ENCODE measurements at regions not wholly inside any gene's neighbourhood (a gene's known extent, or its start where the extent isn't known, plus 50 kb on each side); places are given as distances from the start of the nearest gene placed in this dataset.
A peak's percentile ranks its signal among the peaks of the same experiment; 100 is the strongest.

- 61% methylated on average over 4 of the region's 4 CpGs for WGBS
- no peaks in the 10 kb centered on the region for H3K9me3 ChIP-seq (ENCODE audit: control insufficient read depth, low read length)
- no peak overlapping the region for H3K27ac ChIP-seq (ENCODE audit: low read length, poor library complexity, severe bottlenecking)
- no peak overlapping the region for H3K23ac ChIP-seq (ENCODE audit: low read length in 2 of 2)
- no peak overlapping the region for H3K14ac ChIP-seq (ENCODE audit: low read length in 2 of 2)
- no peak overlapping the region for H2BK120ac ChIP-seq (ENCODE audit: low read depth, low read length)
- H2BK15ac ChIP-seq (ENCODE audit: low read depth, poor library complexity, severe bottlenecking), result no peak overlapping the region
- no peak overlapping the region for H2BK5ac ChIP-seq (ENCODE audit: low read depth, low read length, poor library complexity, severe bottlenecking)
- H3K27me3 ChIP-seq (ENCODE audit: control insufficient read depth in 1 of 2, insufficient read depth in 1 of 2, low read length in 2 of 2), result no peaks in the 10 kb centered on the region
- no peak overlapping the region for H3K4me2 ChIP-seq (ENCODE audit: low read length, poor library complexity, severe bottlenecking)
- H2AK5ac ChIP-seq (ENCODE audit: low read length, severe bottlenecking), result no peak overlapping the region
- no peaks in the 10 kb centered on the region for H3K4me1 ChIP-seq (ENCODE audit: control insufficient read depth, insufficient read depth, low read depth, low read length)
- H2AFZ ChIP-seq (ENCODE audit: low read depth, low read length), result peak overlapping the region; percentile 18
- H2BK12ac ChIP-seq (ENCODE audit: low read length in 2 of 2), result peak overlapping the region; percentile 54 to 71
- peak overlapping the region; percentile 80 for H4K8ac ChIP-seq (ENCODE audit: low read length)
- H3K36me3 ChIP-seq (ENCODE audit: control insufficient read depth in 1 of 2, insufficient read depth in 2 of 2, low read depth in 1 of 2, low read length in 2 of 2), result no peaks in the 10 kb centered on the region
- H3K4me3 ChIP-seq (ENCODE audit: insufficient read depth in 1 of 2, low read depth in 1 of 2, low read length in 2 of 2), result no peak overlapping the region
- H4K91ac ChIP-seq (ENCODE audit: low read length), result peak overlapping the region; percentile 50
- DNase-seq, result no peak
- H3K4ac ChIP-seq (ENCODE audit: low read depth in 1 of 2, low read length in 2 of 2), result peak overlapping the region in 1 of 2 experiments; percentile 12
- H3K18ac ChIP-seq (ENCODE audit: low read depth in 1 of 2, low read length in 2 of 2), result peak overlapping the region in 1 of 2 experiments; percentile 12
- H3K9ac ChIP-seq (ENCODE audit: low read length), result no peak overlapping the region
- no peaks in the 10 kb centered on the region for H3K79me1 ChIP-seq (replicated peaks; ENCODE audit: low read length, poor library complexity, severe bottlenecking)
Measured at GRCh38 chr3:152706991-152707713, 127.8 kb upstream of the P2RY1 start.

GRCh38 chr3:152709659-152710058, 125.3 kb upstream of the P2RY1 start:
- Histone ChIP-seq H3K4me3 (ENCODE audit: insufficient read depth in 1 of 2, low read depth in 1 of 2, low read length in 2 of 2) (no peak overlapping the region), H2BK12ac (ENCODE audit: low read length in 2 of 2) (no peak overlapping the region), H3K4me2 (ENCODE audit: low read length, poor library complexity, severe bottlenecking) (no peak overlapping the region), H4K91ac (ENCODE audit: low read length) (no peak overlapping the region), H3K36me3 (ENCODE audit: control insufficient read depth in 1 of 2, insufficient read depth in 2 of 2, low read depth in 1 of 2, low read length in 2 of 2) (no peaks in the 10 kb centered on the region), H3K14ac (ENCODE audit: low read length in 2 of 2) (no peak overlapping the region), H3K4ac (ENCODE audit: low read depth in 1 of 2, low read length in 2 of 2) (no peak overlapping the region), H2AK5ac (ENCODE audit: low read length, severe bottlenecking) (no peak overlapping the region), H3K18ac (ENCODE audit: low read depth in 1 of 2, low read length in 2 of 2) (no peak overlapping the region), H3K27ac (ENCODE audit: low read length, poor library complexity, severe bottlenecking) (no peak overlapping the region), H3K9me3 (ENCODE audit: control insufficient read depth, low read length) (no peaks in the 10 kb centered on the region), H2AFZ (ENCODE audit: low read depth, low read length) (no peak overlapping the region), H3K79me1 (replicated peaks; ENCODE audit: low read length, poor library complexity, severe bottlenecking) (no peaks in the 10 kb centered on the region), H3K27me3 (ENCODE audit: control insufficient read depth in 1 of 2, insufficient read depth in 1 of 2, low read length in 2 of 2) (no peaks in the 10 kb centered on the region), H2BK5ac (ENCODE audit: low read depth, low read length, poor library complexity, severe bottlenecking) (no peak overlapping the region), H2BK15ac (ENCODE audit: low read depth, poor library complexity, severe bottlenecking) (no peak overlapping the region), H3K4me1 (ENCODE audit: control insufficient read depth, insufficient read depth, low read depth, low read length) (no peaks in the 10 kb centered on the region), H2BK120ac (ENCODE audit: low read depth, low read length) (no peak overlapping the region), H3K23ac (ENCODE audit: low read length in 2 of 2) (no peak overlapping the region), H3K9ac (ENCODE audit: low read length) (no peak overlapping the region), H4K8ac (ENCODE audit: low read length) (no peak overlapping the region)
- DNase-seq, result no peak
- 89% methylated on average over 2 of the region's 3 CpGs for WGBS

- Histone ChIP-seq H3K4me3 (ENCODE audit: insufficient read depth in 1 of 2, low read depth in 1 of 2, low read length in 2 of 2) (no peak overlapping the region), H3K14ac (ENCODE audit: low read length in 2 of 2) (no peak overlapping the region), H3K23ac (ENCODE audit: low read length in 2 of 2) (no peak overlapping the region), H3K36me3 (ENCODE audit: control insufficient read depth in 1 of 2, insufficient read depth in 2 of 2, low read depth in 1 of 2, low read length in 2 of 2) (no peaks in the 10 kb centered on the region), H3K4ac (ENCODE audit: low read depth in 1 of 2, low read length in 2 of 2) (no peak overlapping the region), H4K8ac (ENCODE audit: low read length) (no peak overlapping the region), H2AK5ac (ENCODE audit: low read length, severe bottlenecking) (no peak overlapping the region), H3K9me3 (ENCODE audit: control insufficient read depth, low read length) (no peaks in the 10 kb centered on the region), H2BK5ac (ENCODE audit: low read depth, low read length, poor library complexity, severe bottlenecking) (no peak overlapping the region), H2BK12ac (ENCODE audit: low read length in 2 of 2) (no peak overlapping the region), H3K79me1 (replicated peaks; ENCODE audit: low read length, poor library complexity, severe bottlenecking) (no peaks in the 10 kb centered on the region), H3K18ac (ENCODE audit: low read depth in 1 of 2, low read length in 2 of 2) (no peak overlapping the region), H2BK15ac (ENCODE audit: low read depth, poor library complexity, severe bottlenecking) (no peak overlapping the region), H3K27ac (ENCODE audit: low read length, poor library complexity, severe bottlenecking) (no peak overlapping the region), H3K4me2 (ENCODE audit: low read length, poor library complexity, severe bottlenecking) (no peak overlapping the region), H2BK120ac (ENCODE audit: low read depth, low read length) (no peak overlapping the region), H4K91ac (ENCODE audit: low read length) (no peak overlapping the region), H2AFZ (ENCODE audit: low read depth, low read length) (no peak overlapping the region), H3K9ac (ENCODE audit: low read length) (no peak overlapping the region), H3K27me3 (ENCODE audit: control insufficient read depth in 1 of 2, insufficient read depth in 1 of 2, low read length in 2 of 2) (no peaks in the 10 kb centered on the region), H3K4me1 (ENCODE audit: control insufficient read depth, insufficient read depth, low read depth, low read length) (no peaks in the 10 kb centered on the region)
- no peak for DNase-seq
- WGBS, result no CpG with 5 or more reads among the region's 3 CpGs
Measured at GRCh38 chr3:152710549-152710948, 124.4 kb upstream of the P2RY1 start.

- no peak overlapping the region for H3K4ac ChIP-seq (ENCODE audit: low read depth in 1 of 2, low read length in 2 of 2)
- no peak overlapping the region for H2BK12ac ChIP-seq (ENCODE audit: low read length in 2 of 2)
- no peaks in the 10 kb centered on the region for H3K79me1 ChIP-seq (replicated peaks; ENCODE audit: low read length, poor library complexity, severe bottlenecking)
- no peaks in the 10 kb centered on the region for H3K27me3 ChIP-seq (ENCODE audit: control insufficient read depth in 1 of 2, insufficient read depth in 1 of 2, low read length in 2 of 2)
- H2AK5ac ChIP-seq (ENCODE audit: low read length, severe bottlenecking), result no peak overlapping the region
- H3K23ac ChIP-seq (ENCODE audit: low read length in 2 of 2), result no peak overlapping the region
- H4K8ac ChIP-seq (ENCODE audit: low read length), result no peak overlapping the region
- DNase-seq, result no peak
- no peaks in the 10 kb centered on the region for H3K36me3 ChIP-seq (ENCODE audit: control insufficient read depth in 1 of 2, insufficient read depth in 2 of 2, low read depth in 1 of 2, low read length in 2 of 2)
- H2AFZ ChIP-seq (ENCODE audit: low read depth, low read length), result no peak overlapping the region
- H2BK5ac ChIP-seq (ENCODE audit: low read depth, low read length, poor library complexity, severe bottlenecking), result no peak overlapping the region
- H3K9me3 ChIP-seq (ENCODE audit: control insufficient read depth, low read length), result no peaks in the 10 kb centered on the region
- no peak overlapping the region for H3K4me2 ChIP-seq (ENCODE audit: low read length, poor library complexity, severe bottlenecking)
- H3K27ac ChIP-seq (ENCODE audit: low read length, poor library complexity, severe bottlenecking), result no peak overlapping the region
- no peak overlapping the region for H3K18ac ChIP-seq (ENCODE audit: low read depth in 1 of 2, low read length in 2 of 2)
- no peak overlapping the region for H2BK15ac ChIP-seq (ENCODE audit: low read depth, poor library complexity, severe bottlenecking)
- no peak overlapping the region for H2BK120ac ChIP-seq (ENCODE audit: low read depth, low read length)
- H3K9ac ChIP-seq (ENCODE audit: low read length), result no peak overlapping the region
- no peak overlapping the region for H3K4me3 ChIP-seq (ENCODE audit: insufficient read depth in 1 of 2, low read depth in 1 of 2, low read length in 2 of 2)
- no peak overlapping the region for H4K91ac ChIP-seq (ENCODE audit: low read length)
- H3K14ac ChIP-seq (ENCODE audit: low read length in 2 of 2), result no peak overlapping the region
- H3K4me1 ChIP-seq (ENCODE audit: control insufficient read depth, insufficient read depth, low read depth, low read length), result no peaks in the 10 kb centered on the region
Measured at GRCh38 chr3:152713989-152714388, 120.9 kb upstream of the P2RY1 start.
